ENCODE measurements at regions not wholly inside any gene's neighbourhood (a gene's known extent, or its start where the extent isn't known, plus 50 kb on each side); places are given as distances from the start of the nearest gene placed in this dataset.

- H2AFZ ChIP-seq = no peak overlapping the region
- no peaks in the 10 kb centered on the region for H3K9me3 ChIP-seq (ENCODE audit: low read depth)
- no peaks in the 10 kb centered on the region for H3K27me3 ChIP-seq
- H4K20me1 ChIP-seq (ENCODE audit: insufficient read depth, poor library complexity, severe bottlenecking) = no peaks in the 10 kb centered on the region
- H3K9me2 ChIP-seq (replicated peaks; ENCODE audit: insufficient read depth) = no peaks in the 10 kb centered on the region
- TF ChIP-seq EZH2phosphoT487 (IDR thresholded peaks at IDR 0.05; ENCODE audit: low read depth, severe bottlenecking, unreplicated experiment) = no peak
- TF ChIP-seq CTCF (IDR thresholded peaks at IDR 0.05; ENCODE audit: poor library complexity) = no peak
- TF ChIP-seq EZH2 (IDR thresholded peaks at IDR 0.05; ENCODE audit: borderline replicate concordance) = no peak
- H3K4me2 ChIP-seq = no peak overlapping the region
- no peak for DNase-seq (ENCODE audit: low spot score)
- H3K36me3 ChIP-seq (replicated peaks; ENCODE audit: insufficient read depth, low read depth) = no peaks in the 10 kb centered on the region
- no peaks in the 10 kb centered on the region for H3K79me2 ChIP-seq
- H3K4me1 ChIP-seq (ENCODE audit: insufficient read depth) = no peaks in the 10 kb centered on the region
- WGBS (ENCODE audit: low lambda C conversion rate, missing lambda C conversion rate) = 84% methylated on average over 4 of the region's 4 CpGs
- H3K27ac ChIP-seq = no peak overlapping the region
- H3K4me3 ChIP-seq = no peak overlapping the region
Observed at GRCh38 chr9:4389755-4390154, 89.9 kb upstream of the GLIS3 start.

- Histone ChIP-seq H4K20me1 (ENCODE audit: insufficient read depth, poor library complexity, severe bottlenecking) (no peaks in the 10 kb centered on the region), H3K36me3 (replicated peaks; ENCODE audit: insufficient read depth, low read depth) (no peaks in the 10 kb centered on the region), H3K4me2 (no peak overlapping the region), H3K27me3 (no peaks in the 10 kb centered on the region), H3K4me3 (no peak overlapping the region), H3K79me2 (no peaks in the 10 kb centered on the region), H3K9me2 (replicated peaks; ENCODE audit: insufficient read depth) (no peaks in the 10 kb centered on the region), H3K27ac (no peak overlapping the region), H3K9me3 (ENCODE audit: low read depth) (no peaks in the 10 kb centered on the region), H3K4me1 (ENCODE audit: insufficient read depth) (no peaks in the 10 kb centered on the region), H2AFZ (no peak overlapping the region)
- no peak for TF ChIP-seq EZH2phosphoT487 (IDR thresholded peaks at IDR 0.05; ENCODE audit: low read depth, severe bottlenecking, unreplicated experiment)
- no peak for TF ChIP-seq CTCF (IDR thresholded peaks at IDR 0.05; ENCODE audit: poor library complexity)
- TF ChIP-seq EZH2 (IDR thresholded peaks at IDR 0.05; ENCODE audit: borderline replicate concordance) = no peak
- no peak for DNase-seq (ENCODE audit: low spot score)
- 92% methylated on average over 5 of the region's 5 CpGs for WGBS (ENCODE audit: low lambda C conversion rate, missing lambda C conversion rate)
Observed at GRCh38 chr9:4389003-4389402, 89.1 kb upstream of the GLIS3 start.

- Histone ChIP-seq H3K4me1 (ENCODE audit: insufficient read depth) (no peaks in the 10 kb centered on the region), H3K27me3 (no peaks in the 10 kb centered on the region), H3K9me2 (replicated peaks; ENCODE audit: insufficient read depth) (no peaks in the 10 kb centered on the region), H3K4me2 (no peak overlapping the region), H3K4me3 (no peak overlapping the region), H4K20me1 (ENCODE audit: insufficient read depth, poor library complexity, severe bottlenecking) (no peaks in the 10 kb centered on the region), H3K36me3 (replicated peaks; ENCODE audit: insufficient read depth, low read depth) (no peaks in the 10 kb centered on the region), H2AFZ (no peak overlapping the region), H3K27ac (no peak overlapping the region), H3K9me3 (ENCODE audit: low read depth) (no peaks in the 10 kb centered on the region), H3K79me2 (no peaks in the 10 kb centered on the region)
- DNase-seq (ENCODE audit: low spot score) = no peak
- 86% methylated on average over 3 of the region's 3 CpGs for WGBS (ENCODE audit: low lambda C conversion rate, missing lambda C conversion rate)
- TF ChIP-seq EZH2 (IDR thresholded peaks at IDR 0.05; ENCODE audit: borderline replicate concordance) = no peak
Observed at GRCh38 chr9:4386819-4387218, 87.0 kb upstream of the GLIS3 start.

GRCh38 chr9:4384750-4385149 lies 84.9 kb upstream of the GLIS3 start:
- Histone ChIP-seq H3K9me2 (replicated peaks; ENCODE audit: insufficient read depth) (no peaks in the 10 kb centered on the region), H3K4me3 (no peak overlapping the region), H4K20me1 (ENCODE audit: insufficient read depth, poor library complexity, severe bottlenecking) (no peaks in the 10 kb centered on the region), H3K27me3 (no peaks in the 10 kb centered on the region), H2AFZ (no peak overlapping the region), H3K4me2 (no peak overlapping the region), H3K79me2 (no peaks in the 10 kb centered on the region), H3K27ac (no peak overlapping the region), H3K4me1 (ENCODE audit: insufficient read depth) (no peaks in the 10 kb centered on the region), H3K36me3 (replicated peaks; ENCODE audit: insufficient read depth, low read depth) (no peaks in the 10 kb centered on the region), H3K9me3 (ENCODE audit: low read depth) (no peaks in the 10 kb centered on the region)
- no peak for DNase-seq (ENCODE audit: low spot score)
- TF ChIP-seq CTCF (IDR thresholded peaks at IDR 0.05; ENCODE audit: poor library complexity) (no peak), EZH2 (IDR thresholded peaks at IDR 0.05; ENCODE audit: borderline replicate concordance) (no peak), EZH2phosphoT487 (IDR thresholded peaks at IDR 0.05; ENCODE audit: low read depth, severe bottlenecking, unreplicated experiment) (no peak)
- WGBS (ENCODE audit: low lambda C conversion rate, missing lambda C conversion rate) = 76% methylated on average over 5 of the region's 5 CpGs
